H1 (cell line): ENCODE measurements at regions not wholly inside any gene's neighbourhood (a gene's known extent, or its start where the extent isn't known, plus 50 kb on each side); places are given as distances from the start of the nearest gene placed in this dataset.

Experiments
- CBX5 ChIP-seq: fragments of 300-800, 300-1000 bp; sonication (generic); IDR thresholded peaks from 2 replicates; pipeline ENCODE4 v1.7.1; 2016; ENCODE audit warnings: antibody characterized with exemption, low read length, low read depth
- CTCF ChIP-seq, 3 experiments: IDR thresholded peaks; 1 replicate in 2 of 3; 2 replicates in 1 of 3; pipeline versions ENCODE4 v1.5.1 to v1.6.1; 2011; ENCODE audit warnings: low read length in 3 of 3, mild to moderate bottlenecking in 3 of 3, inconsistent platforms in 2 of 3, low read depth in 1 of 3, moderate library complexity in 1 of 3; ENCODE audit not compliant: insufficient read depth in 1 of 3; ENCODE audit errors: control extremely low read depth in 1 of 3
- EZH2 ChIP-seq: fragments of 200-600 bp; sonication (generic); IDR thresholded peaks from 2 replicates; pipeline ENCODE4 v1.7.1; 2012; ENCODE audit warnings: low read depth, mild to moderate bottlenecking, moderate library complexity, low read length, inconsistent platforms; ENCODE audit not compliant: severe bottlenecking
- KDM5A ChIP-seq: fragments of 200-600 bp; IDR thresholded peaks from 2 replicates; pipeline ENCODE4 v1.7.1; 2012; ENCODE audit warnings: mild to moderate bottlenecking, low read length, inconsistent platforms, mixed read lengths
- PHF8 ChIP-seq: fragments of 200-600 bp; sonication (generic); conservative IDR thresholded peaks from 2 replicates; pipeline ENCODE4 v1.7.1; 2012; ENCODE audit warnings: low read depth, mild to moderate bottlenecking, inconsistent platforms, low read length, moderate library complexity
- POLR2A ChIP-seq, 2 experiments: IDR thresholded peaks; 1 replicate in 1 of 2; 2 replicates in 1 of 2; pipeline ENCODE4 v1.6.1; 2011; ENCODE audit warnings: low read depth in 2 of 2, low read length in 2 of 2, mild to moderate bottlenecking in 2 of 2; ENCODE audit errors: control extremely low read depth in 1 of 2
- SIN3A ChIP-seq, 2 experiments: IDR thresholded peaks in 1 of 2; conservative IDR thresholded peaks in 1 of 2; 2 replicates each; pipeline ENCODE4 v1.6.1; 2011 to 2012; ENCODE audit warnings: low read length in 2 of 2, improper control_type of control experiment in 1 of 2, low read depth in 1 of 2, mild to moderate bottlenecking in 1 of 2

GRCh38 chr3:187839422-187839821 is 94.2 kb upstream of the BCL6 start:
- TF ChIP-seq SIN3A (conservative IDR thresholded peaks at IDR 0.05 in 1 of 2, IDR thresholded peaks at IDR 0.05 in 1 of 2; ENCODE audit: low read depth in 1 of 2, low read length in 2 of 2) (no peak), EZH2 (no peak), PHF8 (no peak), KDM5A (no peak), CTCF (IDR thresholded peaks at IDR 0.05; ENCODE audit: control extremely low read depth in 1 of 3, insufficient read depth in 1 of 3, low read depth in 1 of 3, low read length in 3 of 3) (no peak), POLR2A (IDR thresholded peaks at IDR 0.05; ENCODE audit: control extremely low read depth in 1 of 2, low read depth in 2 of 2, low read length in 2 of 2) (no peak), CBX5 (no peak)
